GM19397 (cell line): ENCODE measurements at regions not wholly inside any gene's neighbourhood (a gene's known extent, or its start where the extent isn't known, plus 50 kb on each side); places are given as distances from the start of the nearest gene placed in this dataset.
"Not testable (repeated sequence)": the region's sequence is repeated elsewhere in the genome, so short reads cannot be mapped to it uniquely, and the experiment has no call there.

Experiments used
- ATAC-seq: cut with Tn5 transposase; IDR thresholded peaks from one replicate; pipeline ENCODE4 v1.9.1; 2021; ENCODE audit warnings: mild to moderate bottlenecking, moderate library complexity; ENCODE audit not compliant: unreplicated experiment

- ATAC-seq: no peak
Observed at GRCh38 chr14:98924046-98924445, 348.0 kb downstream of the BCL11B start.

- ATAC-seq: no peak
Observed at GRCh38 chr14:98925354-98926040, 346.5 kb downstream of the BCL11B start.

- no peak for ATAC-seq
Observed at GRCh38 chr14:98926146-98926545, 345.9 kb downstream of the BCL11B start.

- no peak for ATAC-seq
Observed at GRCh38 chr14:98926801-98927200, 345.2 kb downstream of the BCL11B start.

- ATAC-seq: no peak
Observed at GRCh38 chr14:98927986-98928385, 344.0 kb downstream of the BCL11B start.

GRCh38 chr14:98928418-98928817 lies 343.6 kb downstream of the BCL11B start:
- ATAC-seq: no peak

GRCh38 chr14:98931126-98931525 lies 340.9 kb downstream of the BCL11B start:
- no peak for ATAC-seq

- no peak for ATAC-seq
Observed at GRCh38 chr14:98931911-98932310, 340.1 kb downstream of the BCL11B start.

GRCh38 chr14:98932431-98933325 lies 339.3 kb downstream of the BCL11B start:
- ATAC-seq: no peak

GRCh38 chr14:98934569-98934968 lies 337.4 kb downstream of the BCL11B start:
- ATAC-seq: not testable (repeated sequence)

- no peak for ATAC-seq
Observed at GRCh38 chr14:98935921-98936320, 336.1 kb downstream of the BCL11B start.

GRCh38 chr14:98937021-98937420 lies 335.0 kb downstream of the BCL11B start:
- no peak for ATAC-seq

- no peak for ATAC-seq
Observed at GRCh38 chr14:98937712-98938505, 334.1 kb downstream of the BCL11B start.

GRCh38 chr14:98940693-98941437 lies 331.1 kb downstream of the BCL11B start:
- ATAC-seq: no peak

GRCh38 chr14:98941481-98941880 lies 330.5 kb downstream of the BCL11B start:
- ATAC-seq: no peak

GRCh38 chr14:98943907-98944306 lies 328.1 kb downstream of the BCL11B start:
- no peak for ATAC-seq

- no peak for ATAC-seq
Observed at GRCh38 chr14:98944989-98945388, 327.0 kb downstream of the BCL11B start.

GRCh38 chr14:98945611-98946570 lies 326.1 kb downstream of the BCL11B start:
- ATAC-seq: no peak

GRCh38 chr14:98946940-98947339 lies 325.1 kb downstream of the BCL11B start:
- ATAC-seq: no peak
